Mononuclear cell (primary cell): ENCODE measurements at regions not wholly inside any gene's neighbourhood (a gene's known extent, or its start where the extent isn't known, plus 50 kb on each side); places are given as distances from the start of the nearest gene placed in this dataset.

Source experiments
- H3K27me3 ChIP-seq: 2 replicates; pipeline ENCODE4 v1.6.0; 2011; ENCODE audit warnings: low read length, control low read depth; ENCODE audit not compliant: insufficient read depth
- H3K4me1 ChIP-seq: 2 replicates; pipeline ENCODE4 v1.5.1; 2011; ENCODE audit warnings: mild to moderate bottlenecking, low read length, control low read depth; ENCODE audit not compliant: insufficient read depth
- H3K4me3 ChIP-seq: 2 replicates; pipeline ENCODE4 v1.5.1; 2011; ENCODE audit warnings: mild to moderate bottlenecking, low read length, moderate library complexity
- H3K9me3 ChIP-seq: 2 replicates; pipeline ENCODE4 v1.5.1; 2011; ENCODE audit warnings: low read depth, mild to moderate bottlenecking, control low read depth, low read length

DNA sequence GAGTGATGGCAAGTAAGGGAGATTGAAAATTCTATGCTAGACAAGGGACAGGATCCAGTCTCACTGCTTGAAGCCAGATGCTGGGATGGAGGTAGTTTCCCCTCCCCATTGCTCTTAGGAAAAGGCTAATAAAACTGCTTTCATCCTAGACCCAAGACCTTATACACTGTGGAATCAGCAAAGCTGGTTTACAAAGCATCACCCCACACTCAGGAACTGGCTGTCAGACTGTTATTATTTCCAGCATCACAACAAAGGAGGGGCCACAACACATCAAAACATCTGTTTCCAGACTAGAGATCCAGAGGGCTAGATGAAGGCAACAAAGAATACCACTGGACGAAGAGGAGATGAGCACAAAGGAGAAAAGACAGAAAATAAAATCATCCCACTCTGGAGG, 364.6 kb upstream of the PTGER4 start:
- H3K27me3 ChIP-seq: no peaks in the 10 kb centered on the region
- H3K4me3 ChIP-seq: no peak overlapping the region
- H3K9me3 ChIP-seq: no peaks in the 10 kb centered on the region
- no peaks in the 10 kb centered on the region for H3K4me1 ChIP-seq

DNA sequence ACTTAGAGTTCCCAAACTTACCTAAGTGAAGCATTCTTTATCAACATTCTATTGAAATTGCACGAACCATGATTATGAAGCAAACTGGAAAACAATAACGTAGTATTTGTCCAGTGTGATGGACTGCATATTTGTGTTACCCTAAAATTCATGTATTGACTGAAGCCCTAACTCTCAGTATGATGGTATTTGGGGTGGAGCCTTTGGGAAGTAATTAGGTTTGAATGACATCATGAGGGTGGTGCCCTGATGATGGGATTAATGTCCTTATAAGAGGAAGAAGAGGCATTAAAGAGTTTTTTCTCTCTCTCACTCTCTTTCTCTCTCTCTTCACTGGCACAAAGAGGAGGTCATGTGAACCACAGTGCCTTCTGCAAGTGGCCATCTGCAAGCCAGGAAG, 365.4 kb upstream of the PTGER4 start:
- Histone ChIP-seq H3K4me1 (no peaks in the 10 kb centered on the region), H3K27me3 (no peaks in the 10 kb centered on the region), H3K4me3 (no peak overlapping the region), H3K9me3 (no peaks in the 10 kb centered on the region)

GRCh38 chr5:40312205-40312604, 367.5 kb upstream of the PTGER4 start:
- Histone ChIP-seq H3K9me3 (no peaks in the 10 kb centered on the region), H3K4me1 (no peaks in the 10 kb centered on the region), H3K4me3 (no peak overlapping the region), H3K27me3 (no peaks in the 10 kb centered on the region)

DNA sequence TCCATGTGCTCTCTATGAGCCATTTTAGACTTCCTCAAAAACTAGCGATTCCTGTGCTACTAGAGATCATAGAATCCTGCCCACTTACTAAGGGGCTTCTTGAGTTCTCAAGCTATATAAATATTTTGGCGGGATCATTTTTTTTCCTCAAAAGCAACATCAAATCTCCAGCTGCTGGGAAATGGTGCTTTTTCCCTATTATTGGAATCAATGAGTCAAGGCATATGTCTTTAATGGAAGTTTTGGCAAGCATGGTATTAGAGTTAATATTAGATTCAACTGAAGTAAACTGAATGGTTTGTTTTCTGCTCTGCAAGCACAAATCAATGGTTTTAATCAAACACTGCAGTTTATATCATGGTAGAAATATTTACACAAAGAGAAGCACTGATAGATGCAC, 369.9 kb upstream of the PTGER4 start:
- H3K4me1 ChIP-seq: no peaks in the 10 kb centered on the region
- H3K27me3 ChIP-seq: no peaks in the 10 kb centered on the region
- H3K4me3 ChIP-seq: no peak overlapping the region
- no peaks in the 10 kb centered on the region for H3K9me3 ChIP-seq

GRCh38 chr5:40308867-40309266, 370.8 kb upstream of the PTGER4 start:
- Histone ChIP-seq H3K4me3 (no peak overlapping the region), H3K4me1 (no peaks in the 10 kb centered on the region), H3K9me3 (no peaks in the 10 kb centered on the region), H3K27me3 (no peaks in the 10 kb centered on the region)

GRCh38 chr5:40307920-40308319, 371.8 kb upstream of the PTGER4 start:
- Histone ChIP-seq H3K4me3 (no peak overlapping the region), H3K4me1 (no peaks in the 10 kb centered on the region), H3K27me3 (no peaks in the 10 kb centered on the region), H3K9me3 (no peaks in the 10 kb centered on the region)

GRCh38 chr5:40306869-40307487, 372.7 kb upstream of the PTGER4 start:
- Histone ChIP-seq H3K4me1 (no peaks in the 10 kb centered on the region), H3K27me3 (no peaks in the 10 kb centered on the region), H3K9me3 (no peaks in the 10 kb centered on the region), H3K4me3 (no peak overlapping the region)

DNA sequence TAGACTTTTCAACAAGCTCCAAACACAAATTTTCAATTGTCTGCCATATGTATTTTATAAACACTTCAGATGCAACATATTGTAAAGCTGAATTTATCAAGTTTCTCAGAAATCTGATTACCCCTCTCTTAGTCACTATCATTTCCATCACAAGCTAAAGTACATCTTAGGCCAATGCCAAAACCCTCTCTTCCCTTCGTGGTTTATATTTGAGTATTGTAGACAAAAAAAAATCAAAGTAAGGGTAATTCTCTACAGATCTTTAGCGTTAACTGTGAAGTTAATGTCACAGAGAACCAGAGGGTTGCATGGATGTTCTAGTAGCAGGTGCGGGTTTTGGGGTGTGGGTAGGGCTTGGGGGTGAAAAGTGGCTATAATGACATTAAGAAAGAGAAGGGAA, 387.7 kb upstream of the PTGER4 start:
- H3K27me3 ChIP-seq: no peaks in the 10 kb centered on the region
- H3K4me3 ChIP-seq: no peak overlapping the region

DNA sequence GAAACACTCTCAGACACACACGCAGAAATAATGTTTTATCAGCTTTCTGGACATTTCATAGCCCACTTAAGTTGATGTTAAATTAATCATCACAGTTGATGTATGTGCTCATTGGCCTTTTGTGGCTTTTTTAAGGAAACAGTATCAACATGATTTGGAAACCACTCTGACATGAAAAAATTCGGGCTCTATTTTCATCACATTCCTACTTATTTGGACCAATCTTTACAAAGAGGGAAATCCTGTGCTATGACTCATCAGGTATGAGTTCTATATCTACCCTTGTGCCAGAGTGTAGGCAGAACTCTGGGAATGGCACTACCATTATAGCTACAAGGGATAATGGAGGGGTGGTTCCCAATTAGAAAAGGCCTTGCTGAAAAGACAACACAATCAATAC, 388.4 kb upstream of the PTGER4 start:
- Histone ChIP-seq H3K4me1 (no peaks in the 10 kb centered on the region), H3K27me3 (no peaks in the 10 kb centered on the region), H3K9me3 (no peaks in the 10 kb centered on the region), H3K4me3 (no peak overlapping the region)

More for the DNA sequence above, 387.7 kb upstream of the PTGER4 start:
- Histone ChIP-seq H3K4me1 (no peaks in the 10 kb centered on the region), H3K9me3 (no peaks in the 10 kb centered on the region)

DNA sequence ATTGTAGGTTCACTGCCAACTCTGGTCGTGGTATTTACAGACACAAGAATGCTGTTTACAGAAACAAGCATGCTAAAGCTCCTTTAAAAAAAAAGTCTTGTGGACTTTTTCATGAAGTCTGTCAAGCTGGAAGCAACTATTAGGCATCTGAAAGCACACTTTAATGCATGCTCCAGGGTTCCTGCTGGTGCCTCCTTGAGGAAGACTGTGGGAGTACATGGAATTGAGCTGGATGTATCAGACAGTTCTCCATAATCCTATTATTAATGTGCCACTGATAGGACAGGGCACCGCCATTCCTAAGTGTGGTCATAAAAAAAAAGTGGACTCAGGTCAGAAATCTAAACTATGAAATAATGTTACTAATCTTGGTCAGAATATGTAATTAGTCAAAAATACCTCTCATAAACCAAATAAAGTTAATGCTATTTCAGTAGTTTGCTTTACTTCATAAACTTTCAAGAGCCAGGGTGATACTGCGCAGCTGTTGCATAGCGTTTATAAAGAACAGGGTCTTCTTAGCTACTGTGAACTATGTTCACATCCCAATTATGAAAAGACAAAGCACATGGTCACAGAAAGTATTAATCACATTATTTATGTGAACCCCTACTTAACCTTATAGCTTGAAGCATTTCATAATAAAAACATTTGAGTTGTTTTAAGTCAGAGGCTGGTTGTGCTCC, 390.8 kb upstream of the PTGER4 start:
- Histone ChIP-seq H3K4me1 (no peaks in the 10 kb centered on the region), H3K27me3 (no peaks in the 10 kb centered on the region), H3K9me3 (no peaks in the 10 kb centered on the region), H3K4me3 (no peak overlapping the region)

GRCh38 chr5:40284863-40285262, 394.9 kb upstream of the PTGER4 start:
- Histone ChIP-seq H3K27me3 (no peaks in the 10 kb centered on the region), H3K4me3 (no peak overlapping the region), H3K4me1 (no peaks in the 10 kb centered on the region), H3K9me3 (no peaks in the 10 kb centered on the region)

DNA sequence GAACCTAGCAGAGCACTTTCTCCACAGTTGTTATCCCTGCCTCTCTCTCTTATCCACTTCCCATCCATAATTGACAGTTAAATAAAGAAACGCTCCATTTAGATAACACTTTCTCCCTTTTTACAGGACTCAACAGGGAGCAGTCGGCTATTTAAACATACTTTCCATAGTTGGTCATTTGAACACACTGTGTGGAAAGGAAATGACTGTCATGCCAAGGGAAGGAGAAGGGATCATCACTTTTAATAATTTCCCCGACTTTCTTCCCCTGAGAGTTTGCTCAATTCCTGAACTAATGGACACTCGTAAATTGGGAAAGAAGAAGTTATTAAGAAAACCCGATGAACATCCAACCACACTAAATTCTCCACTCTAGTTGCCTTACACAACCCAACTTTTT, 400.8 kb upstream of the PTGER4 start:
- Histone ChIP-seq H3K27me3 (no peaks in the 10 kb centered on the region), H3K4me3 (no peak overlapping the region), H3K4me1 (peaks cover 7% of the 10 kb centered on the region), H3K9me3 (no peaks in the 10 kb centered on the region)

GRCh38 chr5:40277161-40277906, 402.4 kb upstream of the PTGER4 start:
- no peaks in the 10 kb centered on the region for H3K27me3 ChIP-seq
- H3K4me1 ChIP-seq: peaks cover 7% of the 10 kb centered on the region
- H3K4me3 ChIP-seq: no peak overlapping the region
- no peaks in the 10 kb centered on the region for H3K9me3 ChIP-seq

GRCh38 chr5:40276426-40277102, 403.2 kb upstream of the PTGER4 start:
- H3K9me3 ChIP-seq: no peaks in the 10 kb centered on the region
- H3K4me1 ChIP-seq: peaks cover 7% of the 10 kb centered on the region
- no peaks in the 10 kb centered on the region for H3K27me3 ChIP-seq
- no peak overlapping the region for H3K4me3 ChIP-seq

DNA sequence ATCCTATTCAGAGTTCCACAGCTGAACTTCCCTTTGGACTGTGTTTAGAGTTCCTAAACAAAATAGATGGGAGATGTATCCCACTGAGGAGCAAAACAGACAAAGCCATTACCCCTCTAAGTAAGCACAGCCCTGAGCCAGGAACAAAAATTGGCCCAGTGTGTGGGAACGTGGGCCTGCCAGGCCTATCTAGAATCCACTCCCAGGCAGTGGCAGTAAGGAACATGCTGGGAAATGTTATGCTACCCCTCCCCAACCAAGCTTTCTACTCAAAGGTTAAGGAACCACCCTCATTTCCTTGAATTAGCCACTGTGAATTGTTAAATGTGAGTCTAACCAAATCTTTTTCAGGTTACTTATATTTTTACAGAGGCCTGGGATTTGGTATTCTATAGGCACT, 405.1 kb upstream of the PTGER4 start:
- H3K4me1 ChIP-seq: peaks cover 7% of the 10 kb centered on the region
- H3K9me3 ChIP-seq: no peaks in the 10 kb centered on the region
- no peaks in the 10 kb centered on the region for H3K27me3 ChIP-seq
- no peak overlapping the region for H3K4me3 ChIP-seq
